Stimulated activated CD4-positive, alpha-beta T cell treated with anti-CD3 and anti-CD28 coated beads, Interleukin-2, amount 100 ng/mL, for 4 hours (primary cell): ENCODE measurements at regions not wholly inside any gene's neighbourhood (a gene's known extent, or its start where the extent isn't known, plus 50 kb on each side); places are given as distances from the start of the nearest gene placed in this dataset.
"Not testable (repeated sequence)": the region's sequence is repeated elsewhere in the genome, so short reads cannot be mapped to it uniquely, and the experiment has no call there.

ENCODE experiments used
- DNase-seq: peaks from one replicate; pipeline ENCODE4 v3.0.0-alpha.2; 2020; ENCODE audit warnings: low read depth

GRCh38 chr4:152193059-152193458, 342.8 kb downstream of the FBXW7 start:
- no peak for DNase-seq

- no peak for DNase-seq
Observed at GRCh38 chr4:152190907-152191306, 345.0 kb downstream of the FBXW7 start.

GRCh38 chr4:152189451-152190179, 346.3 kb downstream of the FBXW7 start:
- no peak for DNase-seq

- no peak for DNase-seq
Observed at GRCh38 chr4:152188801-152189200, 347.1 kb downstream of the FBXW7 start.

GRCh38 chr4:152187693-152188092, 348.2 kb downstream of the FBXW7 start:
- no peak for DNase-seq

GRCh38 chr4:152185786-152186550, 349.9 kb downstream of the FBXW7 start:
- DNase-seq, result no peak

GRCh38 chr4:152181150-152181549, 354.7 kb downstream of the FBXW7 start:
- DNase-seq, result no peak

GRCh38 chr4:152180369-152180768, 355.5 kb downstream of the FBXW7 start:
- no peak for DNase-seq

- DNase-seq, result not testable (repeated sequence)
Observed at GRCh38 chr4:152177538-152177937, 358.4 kb downstream of the FBXW7 start.

- DNase-seq, result no peak
Observed at GRCh38 chr4:152176627-152177214, 359.2 kb downstream of the FBXW7 start.

- no peak for DNase-seq
Observed at GRCh38 chr4:152175586-152175985, 360.3 kb downstream of the FBXW7 start.

GRCh38 chr4:152172146-152172545, 363.7 kb downstream of the FBXW7 start:
- no peak for DNase-seq

- DNase-seq, result no peak
Observed at GRCh38 chr4:152171556-152171955, 364.3 kb downstream of the FBXW7 start.

- DNase-seq, result no peak
Observed at GRCh38 chr4:152169683-152170082, 366.2 kb downstream of the FBXW7 start.

- no peak for DNase-seq
Observed at GRCh38 chr4:152168987-152169616, 366.8 kb downstream of the FBXW7 start.

GRCh38 chr4:152166567-152166966, 369.3 kb downstream of the FBXW7 start:
- DNase-seq, result no peak

- DNase-seq, result no peak
Observed at GRCh38 chr4:152165846-152166245, 370.0 kb downstream of the FBXW7 start.

- DNase-seq, result no peak
Observed at GRCh38 chr4:152165146-152165545, 370.7 kb downstream of the FBXW7 start.

GRCh38 chr4:152164561-152164960, 371.3 kb downstream of the FBXW7 start:
- no peak for DNase-seq

- no peak for DNase-seq
Observed at GRCh38 chr4:152162331-152162697, 373.6 kb downstream of the FBXW7 start.

GRCh38 chr4:152161676-152162330, 374.1 kb downstream of the FBXW7 start:
- no peak for DNase-seq

- DNase-seq, result no peak
Observed at GRCh38 chr4:152160225-152160800, 375.6 kb downstream of the FBXW7 start.
